NCI-H2227 treated with DMSO at 0.1 percent for 48 hours (cell line): ENCODE measurements at regions not wholly inside any gene's neighbourhood (a gene's known extent, or its start where the extent isn't known, plus 50 kb on each side); places are given as distances from the start of the nearest gene placed in this dataset.
"Not testable (repeated sequence)": the region's sequence is repeated elsewhere in the genome, so short reads cannot be mapped to it uniquely, and the experiment has no call there.

Source experiments
- DNase-seq: peaks from one replicate; lab custom pipeline; 2025; lab: John Stamatoyannopoulos, UW

- peak; percentile 61 for DNase-seq
These were observed 161.5 kb downstream of the TMEM132E start for GRCh38 chr17:34740565-34741520.

- DNase-seq, result no peak
These were observed 160.0 kb downstream of the TMEM132E start for GRCh38 chr17:34739386-34739785.

GRCh38 chr17:34737673-34738072 lies 158.3 kb downstream of the TMEM132E start:
- DNase-seq, result not testable (repeated sequence)

GRCh38 chr17:34736611-34737010 lies 157.2 kb downstream of the TMEM132E start:
- no peak for DNase-seq

- DNase-seq, result no peak
These were observed 154.0 kb downstream of the TMEM132E start for GRCh38 chr17:34733333-34733732.

- DNase-seq, result no peak
These were observed 151.4 kb downstream of the TMEM132E start for GRCh38 chr17:34730816-34731215.

GRCh38 chr17:34728771-34729310 lies 149.5 kb downstream of the TMEM132E start:
- DNase-seq, result peak; percentile 2

- DNase-seq, result no peak
These were observed 148.2 kb downstream of the TMEM132E start for GRCh38 chr17:34727601-34728000.

GRCh38 chr17:34726536-34727384 lies 147.4 kb downstream of the TMEM132E start:
- no peak for DNase-seq

- DNase-seq, result no peak
These were observed 146.3 kb downstream of the TMEM132E start for GRCh38 chr17:34725725-34726124.

GRCh38 chr17:34725008-34725407 lies 145.6 kb downstream of the TMEM132E start:
- no peak for DNase-seq

- no peak for DNase-seq
These were observed 144.5 kb downstream of the TMEM132E start for GRCh38 chr17:34723875-34724274.

- DNase-seq, result no peak
These were observed 141.9 kb downstream of the TMEM132E start for GRCh38 chr17:34721326-34721725.

GRCh38 chr17:34720760-34721159 lies 141.4 kb downstream of the TMEM132E start:
- DNase-seq, result no peak

GRCh38 chr17:34719569-34719968 lies 140.2 kb downstream of the TMEM132E start:
- DNase-seq, result no peak

GRCh38 chr17:34717092-34717491 lies 137.7 kb downstream of the TMEM132E start:
- no peak for DNase-seq

- DNase-seq, result no peak
These were observed 136.9 kb downstream of the TMEM132E start for GRCh38 chr17:34716291-34716690.

GRCh38 chr17:34715504-34715903 lies 136.1 kb downstream of the TMEM132E start:
- DNase-seq, result no peak

GRCh38 chr17:34714475-34715410 lies 135.4 kb downstream of the TMEM132E start:
- no peak for DNase-seq

- DNase-seq, result no peak
These were observed 134.3 kb downstream of the TMEM132E start for GRCh38 chr17:34713687-34714086.

- DNase-seq, result no peak
These were observed 133.3 kb downstream of the TMEM132E start for GRCh38 chr17:34712481-34713195.
